Erythroblast (primary cell): ENCODE measurements at regions not wholly inside any gene's neighbourhood (a gene's known extent, or its start where the extent isn't known, plus 50 kb on each side); places are given as distances from the start of the nearest gene placed in this dataset.

Source experiments
- GATA1 ChIP-seq: IDR thresholded peaks from 2 replicates; pipeline ENCODE4 v1.6.1; 2011; ENCODE audit warnings: low read depth, mild to moderate bottlenecking, control low read depth, low read length, moderate library complexity
- POLR2A ChIP-seq: IDR thresholded peaks from 2 replicates; pipeline ENCODE4 v1.6.1; 2011; ENCODE audit warnings: mild to moderate bottlenecking, low read length

DNA sequence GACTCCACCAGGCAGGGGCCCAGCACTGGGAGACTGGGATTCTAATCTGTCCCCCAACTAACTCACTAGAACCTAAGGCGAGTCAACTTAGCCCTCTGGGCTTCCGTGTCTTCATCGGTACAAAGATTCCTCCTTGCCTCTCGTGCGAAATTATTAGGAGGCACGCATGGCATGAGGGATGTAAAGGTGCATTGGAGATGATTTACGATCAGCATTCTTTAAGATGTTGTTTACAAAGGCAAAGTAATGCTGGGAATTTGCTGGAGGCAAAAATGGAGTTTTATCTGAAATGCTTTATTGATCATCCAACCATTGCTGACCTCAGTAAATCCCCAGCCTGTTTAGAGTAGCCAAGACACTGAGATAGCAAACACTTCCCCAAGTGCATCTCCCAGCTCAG lies 171.8 kb upstream of the KLHL29 start:
- TF ChIP-seq POLR2A: no peak
- TF ChIP-seq GATA1: no peak
